ENCODE measurements at regions not wholly inside any gene's neighbourhood (a gene's known extent, or its start where the extent isn't known, plus 50 kb on each side); places are given as distances from the start of the nearest gene placed in this dataset.

- no peak overlapping the region for H3K4me3 ChIP-seq (ENCODE audit: insufficient read depth, low read depth, low read length, poor library complexity, severe bottlenecking)
- no peak overlapping the region for H3K27ac ChIP-seq (ENCODE audit: insufficient read depth, low read length, poor library complexity, severe bottlenecking)
- no peak for DNase-seq
- no peaks in the 10 kb centered on the region for H3K9me3 ChIP-seq (ENCODE audit: control insufficient read depth, low read length)
- H3K27me3 ChIP-seq (replicated peaks; ENCODE audit: control insufficient read depth, insufficient read depth, low read length, poor library complexity, severe bottlenecking), result no peaks in the 10 kb centered on the region
- H3K36me3 ChIP-seq (ENCODE audit: control insufficient read depth, insufficient read depth, low read length), result no peaks in the 10 kb centered on the region
- H3K4me1 ChIP-seq (ENCODE audit: control insufficient read depth, insufficient read depth, low read length, poor library complexity, severe bottlenecking), result no peaks in the 10 kb centered on the region
Observed at GRCh38 chr21:14903172-14903865, 161.5 kb downstream of the NRIP1 start.

DNA sequence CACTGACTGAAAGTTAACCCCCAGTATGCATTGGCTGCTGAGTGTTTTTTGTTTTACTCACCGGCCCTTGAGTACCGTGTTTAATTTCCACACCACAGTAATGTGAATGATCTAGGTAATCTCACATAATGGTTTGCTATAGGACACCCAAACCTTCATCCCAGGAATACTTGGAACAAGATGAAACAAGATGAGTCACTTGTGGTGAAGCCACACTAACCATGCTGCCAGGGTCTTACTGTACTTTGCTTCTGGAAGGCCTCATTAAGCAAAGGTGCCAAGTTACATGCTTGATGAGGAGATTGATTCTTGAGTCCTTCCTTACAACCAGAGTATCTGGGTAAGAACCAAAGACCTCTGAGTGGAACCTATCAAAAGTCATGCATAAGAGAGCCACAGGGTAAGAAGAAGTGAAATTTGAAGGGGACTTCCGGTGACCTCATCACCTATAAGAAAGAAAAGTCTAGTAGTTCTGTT, 163.3 kb downstream of the NRIP1 start:
- no peak for DNase-seq
- Histone ChIP-seq H3K27ac (ENCODE audit: insufficient read depth, low read length, poor library complexity, severe bottlenecking) (no peak overlapping the region), H3K4me1 (ENCODE audit: control insufficient read depth, insufficient read depth, low read length, poor library complexity, severe bottlenecking) (no peaks in the 10 kb centered on the region)

DNA sequence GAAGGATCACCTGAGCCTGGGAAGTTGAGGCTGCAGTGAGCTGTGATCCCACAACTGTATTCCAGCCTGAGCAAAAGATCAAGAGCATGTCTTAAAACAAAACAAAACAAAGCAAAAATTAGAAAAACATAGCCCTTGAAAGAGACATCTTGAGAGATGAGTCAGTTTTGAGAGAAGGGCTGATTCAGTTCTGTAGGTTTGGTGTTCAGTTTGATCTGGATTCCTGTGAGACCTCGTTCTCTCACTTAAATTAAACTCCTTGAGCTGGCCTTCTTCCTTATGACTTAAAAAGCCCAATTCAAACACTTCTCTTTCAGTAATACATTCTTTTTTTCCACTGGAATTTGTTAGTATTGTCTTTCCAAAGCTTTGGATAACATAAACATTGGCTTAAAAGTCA, 164.2 kb downstream of the NRIP1 start:
- no peak for DNase-seq
- no peak overlapping the region for H3K4me3 ChIP-seq (ENCODE audit: insufficient read depth, low read depth, low read length, poor library complexity, severe bottlenecking)
- H3K36me3 ChIP-seq (ENCODE audit: control insufficient read depth, insufficient read depth, low read length), result no peaks in the 10 kb centered on the region
- H3K9me3 ChIP-seq (ENCODE audit: control insufficient read depth, low read length), result no peaks in the 10 kb centered on the region
- no peaks in the 10 kb centered on the region for H3K27me3 ChIP-seq (replicated peaks; ENCODE audit: control insufficient read depth, insufficient read depth, low read length, poor library complexity, severe bottlenecking)
- no peaks in the 10 kb centered on the region for H3K4me1 ChIP-seq (ENCODE audit: control insufficient read depth, insufficient read depth, low read length, poor library complexity, severe bottlenecking)
- H3K27ac ChIP-seq (ENCODE audit: insufficient read depth, low read length, poor library complexity, severe bottlenecking), result no peak overlapping the region

More for the DNA sequence above, 163.3 kb downstream of the NRIP1 start:
- Histone ChIP-seq H3K27me3 (replicated peaks; ENCODE audit: control insufficient read depth, insufficient read depth, low read length, poor library complexity, severe bottlenecking) (no peaks in the 10 kb centered on the region), H3K4me3 (ENCODE audit: insufficient read depth, low read depth, low read length, poor library complexity, severe bottlenecking) (no peak overlapping the region), H3K36me3 (ENCODE audit: control insufficient read depth, insufficient read depth, low read length) (no peaks in the 10 kb centered on the region), H3K9me3 (ENCODE audit: control insufficient read depth, low read length) (no peaks in the 10 kb centered on the region)

GRCh38 chr21:14900058-14900457, 164.7 kb downstream of the NRIP1 start:
- no peaks in the 10 kb centered on the region for H3K36me3 ChIP-seq (ENCODE audit: control insufficient read depth, insufficient read depth, low read length)
- no peaks in the 10 kb centered on the region for H3K27me3 ChIP-seq (replicated peaks; ENCODE audit: control insufficient read depth, insufficient read depth, low read length, poor library complexity, severe bottlenecking)
- H3K27ac ChIP-seq (ENCODE audit: insufficient read depth, low read length, poor library complexity, severe bottlenecking), result no peak overlapping the region
- H3K4me3 ChIP-seq (ENCODE audit: insufficient read depth, low read depth, low read length, poor library complexity, severe bottlenecking), result no peak overlapping the region
- no peak for DNase-seq
- H3K4me1 ChIP-seq (ENCODE audit: control insufficient read depth, insufficient read depth, low read length, poor library complexity, severe bottlenecking), result no peaks in the 10 kb centered on the region
- no peaks in the 10 kb centered on the region for H3K9me3 ChIP-seq (ENCODE audit: control insufficient read depth, low read length)

GRCh38 chr21:14895792-14896191, 169.0 kb downstream of the NRIP1 start:
- no peak overlapping the region for H3K27ac ChIP-seq (ENCODE audit: insufficient read depth, low read length, poor library complexity, severe bottlenecking)
- H3K9me3 ChIP-seq (ENCODE audit: control insufficient read depth, low read length), result no peaks in the 10 kb centered on the region
- no peaks in the 10 kb centered on the region for H3K4me1 ChIP-seq (ENCODE audit: control insufficient read depth, insufficient read depth, low read length, poor library complexity, severe bottlenecking)
- DNase-seq, result no peak
- no peaks in the 10 kb centered on the region for H3K36me3 ChIP-seq (ENCODE audit: control insufficient read depth, insufficient read depth, low read length)
- no peaks in the 10 kb centered on the region for H3K27me3 ChIP-seq (replicated peaks; ENCODE audit: control insufficient read depth, insufficient read depth, low read length, poor library complexity, severe bottlenecking)
- H3K4me3 ChIP-seq (ENCODE audit: insufficient read depth, low read depth, low read length, poor library complexity, severe bottlenecking), result no peak overlapping the region

DNA sequence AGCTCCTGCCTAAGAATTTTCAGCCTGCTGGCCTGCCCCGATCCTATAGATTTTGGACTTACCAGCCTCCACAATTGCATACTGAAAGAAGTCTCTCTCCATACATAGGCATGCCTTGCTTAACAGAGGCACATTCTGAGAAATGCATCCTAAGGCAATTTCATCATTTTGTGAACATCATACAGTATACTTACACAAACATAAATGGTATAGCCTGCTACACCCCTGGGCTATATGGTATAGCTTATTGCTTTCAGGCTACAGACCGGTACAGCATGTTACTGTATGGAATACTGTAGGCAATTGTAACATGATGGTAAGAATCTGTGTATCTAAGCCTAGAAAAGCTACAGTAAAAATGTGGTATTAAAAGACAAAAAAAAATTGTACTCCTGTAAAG, 174.7 kb downstream of the NRIP1 start:
- H3K36me3 ChIP-seq (ENCODE audit: control insufficient read depth, insufficient read depth, low read length), result no peaks in the 10 kb centered on the region
- no peaks in the 10 kb centered on the region for H3K4me1 ChIP-seq (ENCODE audit: control insufficient read depth, insufficient read depth, low read length, poor library complexity, severe bottlenecking)
- no peak for DNase-seq
- H3K4me3 ChIP-seq (ENCODE audit: insufficient read depth, low read depth, low read length, poor library complexity, severe bottlenecking), result no peak overlapping the region
- no peaks in the 10 kb centered on the region for H3K9me3 ChIP-seq (ENCODE audit: control insufficient read depth, low read length)
- no peak overlapping the region for H3K27ac ChIP-seq (ENCODE audit: insufficient read depth, low read length, poor library complexity, severe bottlenecking)
- H3K27me3 ChIP-seq (replicated peaks; ENCODE audit: control insufficient read depth, insufficient read depth, low read length, poor library complexity, severe bottlenecking), result no peaks in the 10 kb centered on the region

DNA sequence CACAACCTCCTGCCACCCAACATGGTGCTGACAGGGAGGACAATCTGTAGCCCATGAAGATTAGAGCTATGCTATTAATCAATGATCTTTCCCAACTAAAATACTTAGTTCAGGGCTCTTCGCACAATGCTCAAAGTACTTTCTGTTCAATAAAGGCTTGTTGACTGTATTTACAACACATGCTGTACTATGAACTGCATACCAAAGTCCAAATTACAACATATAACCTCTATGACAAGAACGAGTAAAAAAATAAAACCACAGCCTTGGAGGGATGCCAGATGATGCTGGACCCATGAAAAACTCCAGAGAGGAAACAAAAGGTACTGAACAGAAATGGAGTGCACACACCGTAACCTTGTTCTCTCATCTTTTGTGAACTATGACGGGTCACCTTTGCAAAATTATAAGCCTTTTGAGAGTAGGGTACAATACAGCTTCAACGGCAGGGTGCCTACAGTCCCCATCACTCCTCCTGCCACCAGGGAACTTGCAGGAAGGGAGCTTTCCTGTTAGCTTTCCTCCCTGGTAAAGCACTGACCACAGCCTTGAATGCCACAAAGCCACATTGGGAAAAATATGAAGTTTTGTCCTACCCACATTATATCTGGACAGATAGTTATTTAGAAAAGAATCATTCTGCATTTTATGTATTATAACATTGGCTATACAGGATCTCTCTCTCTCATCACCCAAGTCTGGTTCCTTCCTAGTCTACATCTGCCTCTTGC, 175.6 kb downstream of the NRIP1 start:
- Histone ChIP-seq H3K27ac (ENCODE audit: insufficient read depth, low read length, poor library complexity, severe bottlenecking) (no peak overlapping the region), H3K36me3 (ENCODE audit: control insufficient read depth, insufficient read depth, low read length) (no peaks in the 10 kb centered on the region), H3K4me3 (ENCODE audit: insufficient read depth, low read depth, low read length, poor library complexity, severe bottlenecking) (no peak overlapping the region), H3K9me3 (ENCODE audit: control insufficient read depth, low read length) (no peaks in the 10 kb centered on the region), H3K4me1 (ENCODE audit: control insufficient read depth, insufficient read depth, low read length, poor library complexity, severe bottlenecking) (no peaks in the 10 kb centered on the region), H3K27me3 (replicated peaks; ENCODE audit: control insufficient read depth, insufficient read depth, low read length, poor library complexity, severe bottlenecking) (no peaks in the 10 kb centered on the region)
- DNase-seq, result no peak

DNA sequence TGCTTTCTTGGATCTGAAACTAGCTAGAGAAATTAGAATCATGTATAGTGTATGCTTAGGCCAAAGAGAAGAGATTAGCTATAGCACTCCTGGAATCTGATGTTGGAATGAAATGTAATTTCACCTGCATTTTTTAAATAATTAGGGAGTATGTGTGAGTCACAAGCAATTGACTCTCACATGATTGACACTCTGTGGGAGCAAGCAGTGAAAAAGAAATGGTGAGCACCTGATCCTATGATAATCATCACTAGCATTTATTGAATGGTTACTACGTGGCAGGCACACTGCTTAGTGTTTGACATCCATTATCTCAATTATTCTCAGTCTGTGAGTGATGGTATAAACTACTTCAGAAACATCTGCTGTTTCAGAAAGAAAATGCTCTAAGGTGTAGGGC, 176.6 kb downstream of the NRIP1 start:
- no peaks in the 10 kb centered on the region for H3K36me3 ChIP-seq (ENCODE audit: control insufficient read depth, insufficient read depth, low read length)
- no peaks in the 10 kb centered on the region for H3K4me1 ChIP-seq (ENCODE audit: control insufficient read depth, insufficient read depth, low read length, poor library complexity, severe bottlenecking)
- no peaks in the 10 kb centered on the region for H3K9me3 ChIP-seq (ENCODE audit: control insufficient read depth, low read length)
- H3K4me3 ChIP-seq (ENCODE audit: insufficient read depth, low read depth, low read length, poor library complexity, severe bottlenecking), result no peak overlapping the region
- no peak for DNase-seq
- no peaks in the 10 kb centered on the region for H3K27me3 ChIP-seq (replicated peaks; ENCODE audit: control insufficient read depth, insufficient read depth, low read length, poor library complexity, severe bottlenecking)
- H3K27ac ChIP-seq (ENCODE audit: insufficient read depth, low read length, poor library complexity, severe bottlenecking), result no peak overlapping the region

GRCh38 chr21:14886001-14886400, 178.8 kb downstream of the NRIP1 start:
- H3K27me3 ChIP-seq (replicated peaks; ENCODE audit: control insufficient read depth, insufficient read depth, low read length, poor library complexity, severe bottlenecking), result no peaks in the 10 kb centered on the region
- no peaks in the 10 kb centered on the region for H3K9me3 ChIP-seq (ENCODE audit: control insufficient read depth, low read length)
- no peaks in the 10 kb centered on the region for H3K36me3 ChIP-seq (ENCODE audit: control insufficient read depth, insufficient read depth, low read length)
- no peak overlapping the region for H3K4me3 ChIP-seq (ENCODE audit: insufficient read depth, low read depth, low read length, poor library complexity, severe bottlenecking)
- H3K27ac ChIP-seq (ENCODE audit: insufficient read depth, low read length, poor library complexity, severe bottlenecking), result no peak overlapping the region
- no peak for DNase-seq
- no peaks in the 10 kb centered on the region for H3K4me1 ChIP-seq (ENCODE audit: control insufficient read depth, insufficient read depth, low read length, poor library complexity, severe bottlenecking)

- no peak overlapping the region for H3K4me3 ChIP-seq (ENCODE audit: insufficient read depth, low read depth, low read length, poor library complexity, severe bottlenecking)
- no peaks in the 10 kb centered on the region for H3K9me3 ChIP-seq (ENCODE audit: control insufficient read depth, low read length)
- no peaks in the 10 kb centered on the region for H3K36me3 ChIP-seq (ENCODE audit: control insufficient read depth, insufficient read depth, low read length)
- no peaks in the 10 kb centered on the region for H3K27me3 ChIP-seq (replicated peaks; ENCODE audit: control insufficient read depth, insufficient read depth, low read length, poor library complexity, severe bottlenecking)
- DNase-seq, result no peak
- no peaks in the 10 kb centered on the region for H3K4me1 ChIP-seq (ENCODE audit: control insufficient read depth, insufficient read depth, low read length, poor library complexity, severe bottlenecking)
- no peak overlapping the region for H3K27ac ChIP-seq (ENCODE audit: insufficient read depth, low read length, poor library complexity, severe bottlenecking)
Observed at GRCh38 chr21:14883351-14883750, 181.4 kb downstream of the NRIP1 start.

Data from effector memory CD4-positive, alpha-beta T cell (primary cell).